Gastroesophageal sphincter (tissue), 4 donors: ENCODE measurements at regions not wholly inside any gene's neighbourhood (a gene's known extent, or its start where the extent isn't known, plus 50 kb on each side); places are given as distances from the start of the nearest gene placed in this dataset.
A peak's percentile ranks its signal among the peaks of the same experiment; 100 is the strongest.

Source experiments
- ATAC-seq: fragments of 150-250 bp; one replicate; pipeline ENCODE4 v1.9.1; 2016; ENCODE audit warnings: mild to moderate bottlenecking, moderate library complexity
- H3K27ac ChIP-seq, 4 donors: fragments of 200-600 bp; sonication (generic) in 3 of 4; 1 replicate in 3 of 4; 2 replicates in 1 of 4; pipeline ENCODE4 v1.5.1; 2016 to 2019
- H3K27me3 ChIP-seq: fragments of 200-600 bp; sonication (generic); one replicate; pipeline ENCODE4 v1.5.1; 2019
- H3K36me3 ChIP-seq, 2 donors: fragments of 200-600 bp; sonication (generic); one replicate each; pipeline ENCODE4 v1.5.1; 2019; ENCODE audit warnings: control low read depth in 1 of 2
- H3K4me1 ChIP-seq, 3 donors: fragments of 200-600 bp; sonication (generic); 1 replicate in 2 of 3; 2 replicates in 1 of 3; pipeline ENCODE4 v1.5.1; 2016 to 2019; ENCODE audit warnings: control low read depth in 2 of 3
- H3K4me3 ChIP-seq, 2 donors: fragments of 200-600 bp; sonication (generic); one replicate each; pipeline ENCODE4 v1.5.1; 2019; ENCODE audit warnings: mild to moderate bottlenecking in 1 of 2, moderate library complexity in 1 of 2
- H3K9me3 ChIP-seq, 3 donors: fragments of 200-600 bp; sonication (generic); one replicate each; pipeline ENCODE4 v1.5.1; 2017 to 2019; ENCODE audit warnings: control low read depth in 2 of 3
- CTCF ChIP-seq, 4 experiments: fragments of 200-600 bp in 2 of 4; fragments of 450-650 bp in 2 of 4; sonication (generic) in 1 of 4; IDR thresholded peaks; one replicate each; pipeline ENCODE4 v1.5.1; 2017 to 2019; ENCODE audit warnings: antibody characterized with exemption in 4 of 4, mild to moderate bottlenecking in 2 of 4, moderate library complexity in 2 of 4
- EP300 ChIP-seq: sonication (generic); formaldehyde crosslinking; IDR thresholded peaks from one replicate; pipeline ENCODE4 v1.6.1; 2017; ENCODE audit warnings: antibody characterized with exemption, mild to moderate bottlenecking
- POLR2A ChIP-seq, 2 donors: fragments of 450-650 bp; IDR thresholded peaks; one replicate each; pipeline ENCODE4 v1.6.1; 2017; ENCODE audit warnings: antibody characterized with exemption in 2 of 2, mild to moderate bottlenecking in 2 of 2, moderate library complexity in 1 of 2
- POLR2AphosphoS5 ChIP-seq: sonication (generic); formaldehyde crosslinking; IDR thresholded peaks from one replicate; pipeline ENCODE4 v1.6.1; 2017; ENCODE audit warnings: antibody characterized with exemption
- WGBS, 2 donors: methylation state at CpG; one replicate each; pipeline ENCODE4 v1.1.5; 2018; ENCODE audit warnings: low coverage in 1 of 2; 5-methylcytosine and 5-hydroxymethylcytosine counted together

GRCh38 chr9:18189871-18190670 is 283.9 kb upstream of the ADAMTSL1 start:
- H3K27ac ChIP-seq: peak overlapping the region in 3 of 4 donors; percentile 4 to 34 (median 11)
- H3K36me3 ChIP-seq: no peaks in the 10 kb centered on the region
- H3K4me1 ChIP-seq: peaks cover 2 to 48% (median 13%) of the 10 kb centered on the region in 3 donors
- no peak for ATAC-seq
- no peak for TF ChIP-seq POLR2A (IDR thresholded peaks at IDR 0.05)
- TF ChIP-seq POLR2AphosphoS5: no peak
- no peak for TF ChIP-seq EP300
- TF ChIP-seq CTCF (IDR thresholded peaks at IDR 0.05): no peak
- WGBS, 2 donors: 23 to 48% methylated on average over 3 of the region's 3 CpGs
- H3K4me3 ChIP-seq: no peak overlapping the region
- no peaks in the 10 kb centered on the region for H3K9me3 ChIP-seq
- H3K27me3 ChIP-seq: no peaks in the 10 kb centered on the region

- no peaks in the 10 kb centered on the region for H3K27me3 ChIP-seq
- no peak overlapping the region for H3K4me3 ChIP-seq
- TF ChIP-seq CTCF (IDR thresholded peaks at IDR 0.05) (no peak), EP300 (no peak), POLR2AphosphoS5 (no peak), POLR2A (IDR thresholded peaks at IDR 0.05) (no peak)
- H3K36me3 ChIP-seq: no peaks in the 10 kb centered on the region
- H3K4me1 ChIP-seq: peaks cover 0 to 41% (median 12%) of the 10 kb centered on the region in 3 donors
- ATAC-seq: no peak
- no peaks in the 10 kb centered on the region for H3K9me3 ChIP-seq
- WGBS, 2 donors: 46 to 73% methylated on average over 3 to 4 of the region's 4 CpGs
- H3K27ac ChIP-seq: peak overlapping the region in 3 of 4 donors; percentile 4 to 17 (median 11)
Observed at GRCh38 chr9:18190671-18191374, 283.1 kb upstream of the ADAMTSL1 start.

- H3K27me3 ChIP-seq: no peaks in the 10 kb centered on the region
- WGBS, 2 donors: 58 to 100% methylated on average over 1 to 3 of the region's 3 CpGs
Observed at GRCh38 chr9:18194316-18194715, 279.6 kb upstream of the ADAMTSL1 start.

GRCh38 chr9:18195223-18195622 is 278.7 kb upstream of the ADAMTSL1 start:
- Histone ChIP-seq H3K4me1 (peaks cover 0 to 16% (median 0%) of the 10 kb centered on the region in 3 donors), H3K27me3 (no peaks in the 10 kb centered on the region), H3K9me3 (no peaks in the 10 kb centered on the region), H3K4me3 (no peak overlapping the region), H3K27ac (no peak overlapping the region), H3K36me3 (no peaks in the 10 kb centered on the region)
- no peak for ATAC-seq
- no peak for TF ChIP-seq POLR2A (IDR thresholded peaks at IDR 0.05)
- TF ChIP-seq CTCF (IDR thresholded peaks at IDR 0.05): no peak
- TF ChIP-seq EP300: no peak
- TF ChIP-seq POLR2AphosphoS5: no peak
- 81 to 87% methylated on average over 2 to 3 of the region's 3 CpGs for WGBS, 2 donors

More at GRCh38 chr9:18194316-18194715, 279.6 kb upstream of the ADAMTSL1 start:
- Histone ChIP-seq H3K4me1 (peaks cover 0 to 25% (median 7%) of the 10 kb centered on the region in 3 donors), H3K36me3 (no peaks in the 10 kb centered on the region), H3K4me3 (no peak overlapping the region), H3K9me3 (no peaks in the 10 kb centered on the region), H3K27ac (no peak overlapping the region)
- TF ChIP-seq POLR2AphosphoS5: no peak
- TF ChIP-seq EP300: no peak
- no peak for TF ChIP-seq POLR2A (IDR thresholded peaks at IDR 0.05)
- no peak for ATAC-seq

- Histone ChIP-seq H3K27me3 (no peaks in the 10 kb centered on the region), H3K27ac (no peak overlapping the region), H3K4me3 (no peak overlapping the region), H3K9me3 (no peaks in the 10 kb centered on the region), H3K36me3 (no peaks in the 10 kb centered on the region), H3K4me1 (peaks cover 0 to 8% (median 2%) of the 10 kb centered on the region in 3 donors)
- 92 to 100% methylated on average over 3 of the region's 4 CpGs for WGBS, 2 donors
- TF ChIP-seq POLR2A (IDR thresholded peaks at IDR 0.05): no peak
- TF ChIP-seq CTCF (IDR thresholded peaks at IDR 0.05): no peak
- no peak for TF ChIP-seq POLR2AphosphoS5
- no peak for TF ChIP-seq EP300
- no peak for ATAC-seq
Observed at GRCh38 chr9:18202924-18203323, 271.0 kb upstream of the ADAMTSL1 start.
